Dermis blood vessel endothelial cell (primary cell): ENCODE measurements at regions not wholly inside any gene's neighbourhood (a gene's known extent, or its start where the extent isn't known, plus 50 kb on each side); places are given as distances from the start of the nearest gene placed in this dataset.

Experiments used
- DNase-seq: peaks from one replicate; pipeline ENCODE4 v3.0.0; 2010

DNA sequence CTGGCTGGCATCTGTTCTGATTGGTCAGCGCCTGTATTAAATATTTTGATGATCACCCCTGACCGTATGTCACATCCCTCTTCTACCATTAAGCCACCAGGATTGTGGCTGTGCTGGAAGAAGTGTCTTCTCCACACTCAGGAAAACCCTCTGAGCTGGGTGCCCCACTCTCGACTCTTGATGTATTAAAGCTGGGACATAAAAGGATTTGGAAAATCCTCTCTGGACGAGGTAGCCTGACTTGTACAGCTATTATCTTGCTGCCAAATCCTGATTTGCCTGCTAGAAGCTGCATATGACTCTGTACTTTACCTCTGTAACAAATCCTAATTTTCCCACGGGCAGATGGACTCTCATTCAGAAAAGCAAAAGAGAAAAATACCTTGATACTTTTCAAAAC, 161.0 kb downstream of the SLC28A3 start:
- DNase-seq = no peak

DNA sequence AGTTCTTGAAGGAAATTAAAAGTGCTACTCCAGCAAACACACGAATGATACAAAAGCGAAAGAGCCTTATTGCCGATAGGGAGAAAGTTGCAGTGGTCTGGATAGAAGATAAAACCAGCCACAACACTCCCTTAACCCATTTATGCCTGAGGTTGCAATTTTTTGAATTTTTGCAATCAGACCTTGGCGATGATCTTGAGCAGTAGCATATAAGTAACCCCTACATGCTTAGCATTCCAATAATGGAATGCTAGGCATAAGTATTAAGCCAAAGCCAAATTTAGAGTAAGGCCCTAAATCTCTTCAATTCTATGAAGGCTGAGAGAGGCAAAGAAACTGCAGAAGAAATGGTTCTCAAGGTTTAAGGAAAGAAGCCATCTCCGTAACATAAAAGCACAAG, 153.5 kb downstream of the SLC28A3 start:
- DNase-seq = no peak

GRCh38 chr9:84189904-84190303, 150.7 kb downstream of the SLC28A3 start:
- no peak for DNase-seq

GRCh38 chr9:84190411-84190810, 150.1 kb downstream of the SLC28A3 start:
- no peak for DNase-seq

- DNase-seq = no peak
These were observed 133.7 kb downstream of the SLC28A3 start for GRCh38 chr9:84206801-84207370.

DNA sequence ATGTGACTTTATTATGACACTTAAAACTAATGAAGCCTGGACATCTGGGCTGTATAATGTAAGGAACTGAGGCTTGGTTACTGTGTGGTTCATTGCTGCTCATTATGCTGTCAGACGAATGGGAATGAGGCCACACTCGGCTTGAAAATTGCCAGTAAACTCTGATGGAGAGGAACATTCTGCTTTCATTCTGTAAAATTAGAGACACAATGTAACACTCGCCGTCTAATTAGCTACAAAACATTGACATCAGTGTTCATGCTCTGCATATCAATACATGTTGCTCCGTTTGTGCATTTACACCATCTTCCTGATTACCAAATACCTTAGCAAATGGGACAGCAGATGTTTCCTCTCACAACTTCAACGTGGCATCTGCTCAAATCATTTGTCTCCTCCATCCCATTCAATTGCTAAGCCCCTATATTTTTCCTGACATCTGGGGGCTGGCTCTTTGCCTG, 133.0 kb downstream of the SLC28A3 start:
- peak; percentile 62 for DNase-seq

GRCh38 chr9:84212246-84212645, 128.3 kb downstream of the SLC28A3 start:
- DNase-seq = no peak

- DNase-seq = no peak
These were observed 127.6 kb downstream of the SLC28A3 start for GRCh38 chr9:84212982-84213381.

DNA sequence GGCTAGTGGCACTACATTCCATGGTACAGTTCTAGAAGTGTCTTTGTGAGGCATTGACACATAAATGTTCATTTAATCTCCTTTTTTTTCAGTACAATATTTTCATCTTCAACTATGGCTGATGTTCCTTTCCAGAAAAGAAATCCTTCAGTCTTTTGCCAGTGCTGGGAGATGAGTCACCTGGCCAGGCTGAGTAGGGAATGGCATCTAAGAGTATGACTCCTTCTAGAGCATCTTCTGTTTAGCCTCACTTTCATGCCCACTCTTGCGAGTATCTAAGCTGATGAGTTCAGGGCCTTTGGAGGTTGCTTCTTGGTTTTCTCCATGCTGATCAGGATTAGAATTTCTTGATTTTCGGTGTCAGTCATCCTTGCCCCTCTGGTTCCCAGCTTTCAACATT, 124.4 kb downstream of the SLC28A3 start:
- DNase-seq = no peak

DNA sequence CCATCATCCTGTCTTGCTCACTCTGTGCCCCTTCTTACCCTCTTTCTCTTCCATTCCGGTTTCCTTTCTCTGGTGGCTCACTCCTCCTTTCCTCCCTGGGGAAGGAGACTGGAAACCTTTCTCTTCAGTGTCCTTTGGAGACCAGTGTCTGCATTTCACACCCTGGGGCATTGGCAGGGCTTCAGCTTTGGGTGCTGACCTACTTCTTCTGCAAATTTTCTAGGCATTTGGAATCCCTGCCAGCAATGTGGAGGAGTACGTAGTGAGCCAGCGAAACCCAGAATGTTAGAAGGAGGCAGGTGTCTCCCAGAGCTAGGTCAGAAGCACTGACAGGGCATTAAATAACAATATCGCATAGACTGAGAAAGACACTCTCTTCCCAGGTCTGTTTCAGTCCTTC, 122.2 kb downstream of the SLC28A3 start:
- DNase-seq = no peak

DNA sequence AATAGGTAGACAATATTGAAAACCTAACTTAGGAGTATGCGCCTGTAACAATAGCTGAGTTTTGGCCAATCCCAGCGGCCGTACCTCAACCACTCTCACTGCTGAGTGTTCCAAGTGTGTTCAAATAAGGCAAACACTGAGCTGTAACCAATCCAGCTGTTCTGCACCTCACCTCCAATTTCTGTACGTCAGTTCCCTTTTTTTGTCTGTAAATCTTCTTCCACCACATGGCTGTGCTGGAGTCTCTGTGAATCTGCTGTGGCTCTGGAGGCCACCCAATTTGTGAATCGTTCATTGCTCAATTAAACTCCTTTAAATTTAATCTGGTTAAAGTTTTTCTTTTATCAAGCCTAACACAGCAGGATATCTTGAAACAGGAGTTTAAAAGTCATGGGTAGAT, 116.3 kb downstream of the SLC28A3 start:
- no peak for DNase-seq
